OCI-LY3 (cell line): ENCODE measurements at regions not wholly inside any gene's neighbourhood (a gene's known extent, or its start where the extent isn't known, plus 50 kb on each side); places are given as distances from the start of the nearest gene placed in this dataset.

Experiments used
- H2AFZ ChIP-seq: fragments of 200-600, 300-600 bp; shearing (Covaris generic); 2 replicates; pipeline ENCODE4 v1.6.0; 2014; ENCODE audit warnings: antibody characterized with exemption, low read depth, low read length
- H3K27ac ChIP-seq: fragments of 200-600, 300-600 bp; sonication (generic); 2 replicates; pipeline ENCODE4 v1.5.1; 2014; ENCODE audit warnings: mild to moderate bottlenecking, low read length, moderate library complexity, mixed read lengths
- H3K27me3 ChIP-seq: fragments of 200-600, 300-600 bp; sonication (generic); 2 replicates; pipeline ENCODE4 v1.6.1; 2014; ENCODE audit warnings: low read depth, low read length, mixed read lengths
- H3K36me3 ChIP-seq: fragments of 200-600, 300-600 bp; sonication (generic); replicated peaks from 2 replicates; pipeline ENCODE3; 2014; ENCODE audit warnings: low read depth, low read length, mixed read lengths
- H3K4me1 ChIP-seq: fragments of 300-600, 200-600 bp; sonication (generic); 2 replicates; pipeline ENCODE4 v1.6.1; 2014; ENCODE audit warnings: low read length, mixed read lengths
- H3K4me2 ChIP-seq: fragments of 200-600, 300-600 bp; sonication (generic); 2 replicates; pipeline ENCODE4 v1.6.1; 2014; ENCODE audit warnings: low read length, mixed read lengths
- H3K4me3 ChIP-seq: fragments of 300-600, 200-600 bp; sonication (generic); 2 replicates; pipeline ENCODE4 v1.5.1; 2014; ENCODE audit warnings: antibody characterized with exemption, mild to moderate bottlenecking, low read length, moderate library complexity
- H3K79me2 ChIP-seq: fragments of 300-600, 200-600 bp; shearing (Covaris generic); 2 replicates; pipeline ENCODE4 v1.6.1; 2014; ENCODE audit warnings: mild to moderate bottlenecking, low read length, mixed read lengths
- H3K9ac ChIP-seq: fragments of 300-600, 200-600 bp; shearing (Covaris generic); 2 replicates; pipeline ENCODE4 v1.6.0; 2014; ENCODE audit warnings: mild to moderate bottlenecking, low read length, moderate library complexity
- H3K9me3 ChIP-seq: fragments of 200-600, 300-600 bp; shearing (Covaris generic); 2 replicates; pipeline ENCODE4 v1.6.1; 2014; ENCODE audit warnings: low read length, mixed read lengths; ENCODE audit not compliant: insufficient read depth
- H4K20me1 ChIP-seq: fragments of 200-600, 300-600 bp; sonication (generic); 2 replicates; pipeline ENCODE4 v1.6.1; 2016; ENCODE audit warnings: low read length, mixed read lengths; ENCODE audit not compliant: insufficient read depth
- CTCF ChIP-seq: fragments of 200-600, 300-600 bp; sonication (generic); IDR thresholded peaks from 2 replicates; pipeline ENCODE4 v1.5.1; 2014; ENCODE audit warnings: antibody characterized with exemption, low read length, low read depth
- EZH2phosphoT487 ChIP-seq: fragments of 200-600 bp; shearing (Covaris generic); IDR thresholded peaks from 2 replicates; pipeline ENCODE4 v1.6.1; 2018; ENCODE audit warnings: antibody characterized with exemption, mixed run types, low read depth

- Histone ChIP-seq H4K20me1 (no peaks in the 10 kb centered on the region), H3K4me2 (no peak overlapping the region), H2AFZ (no peak overlapping the region), H3K36me3 (no peaks in the 10 kb centered on the region), H3K79me2 (no peaks in the 10 kb centered on the region), H3K9me3 (no peaks in the 10 kb centered on the region), H3K27me3 (peaks cover 3% of the 10 kb centered on the region; the same call in 1 of the 2 replicates), H3K4me1 (no peaks in the 10 kb centered on the region), H3K27ac (no peak overlapping the region), H3K4me3 (no peak overlapping the region), H3K9ac (no peak overlapping the region)
- TF ChIP-seq EZH2phosphoT487 = no peak
- no peak for TF ChIP-seq CTCF
These were observed 104.7 kb downstream of the C1QL2 start for GRCh38 chr2:119053700-119054436.

- H3K27ac ChIP-seq = no peak overlapping the region
- H3K9me3 ChIP-seq = no peaks in the 10 kb centered on the region
- H3K9ac ChIP-seq = no peak overlapping the region
- no peaks in the 10 kb centered on the region for H3K79me2 ChIP-seq
- H3K4me2 ChIP-seq = no peak overlapping the region
- H3K4me3 ChIP-seq = no peak overlapping the region
- H3K36me3 ChIP-seq = no peaks in the 10 kb centered on the region
- TF ChIP-seq EZH2phosphoT487 (no peak), CTCF (no peak)
- no peaks in the 10 kb centered on the region for H4K20me1 ChIP-seq
- no peak overlapping the region for H2AFZ ChIP-seq
- H3K4me1 ChIP-seq = no peaks in the 10 kb centered on the region
- peaks cover 15% of the 10 kb centered on the region for H3K27me3 ChIP-seq
These were observed 107.3 kb downstream of the C1QL2 start for GRCh38 chr2:119051263-119051662.

GRCh38 chr2:119049968-119050704 is 108.1 kb downstream of the MARCO start:
- Histone ChIP-seq H4K20me1 (no peaks in the 10 kb centered on the region), H3K27ac (no peak overlapping the region), H3K79me2 (no peaks in the 10 kb centered on the region), H3K4me3 (no peak overlapping the region), H2AFZ (no peak overlapping the region), H3K9me3 (no peaks in the 10 kb centered on the region), H3K9ac (no peak overlapping the region), H3K4me2 (no peak overlapping the region), H3K36me3 (no peaks in the 10 kb centered on the region), H3K27me3 (peaks cover 11% of the 10 kb centered on the region), H3K4me1 (no peaks in the 10 kb centered on the region)
- TF ChIP-seq CTCF (peak; percentile 54), EZH2phosphoT487 (no peak)
